ENCODE measurements at regions not wholly inside any gene's neighbourhood (a gene's known extent, or its start where the extent isn't known, plus 50 kb on each side); places are given as distances from the start of the nearest gene placed in this dataset.

DNA sequence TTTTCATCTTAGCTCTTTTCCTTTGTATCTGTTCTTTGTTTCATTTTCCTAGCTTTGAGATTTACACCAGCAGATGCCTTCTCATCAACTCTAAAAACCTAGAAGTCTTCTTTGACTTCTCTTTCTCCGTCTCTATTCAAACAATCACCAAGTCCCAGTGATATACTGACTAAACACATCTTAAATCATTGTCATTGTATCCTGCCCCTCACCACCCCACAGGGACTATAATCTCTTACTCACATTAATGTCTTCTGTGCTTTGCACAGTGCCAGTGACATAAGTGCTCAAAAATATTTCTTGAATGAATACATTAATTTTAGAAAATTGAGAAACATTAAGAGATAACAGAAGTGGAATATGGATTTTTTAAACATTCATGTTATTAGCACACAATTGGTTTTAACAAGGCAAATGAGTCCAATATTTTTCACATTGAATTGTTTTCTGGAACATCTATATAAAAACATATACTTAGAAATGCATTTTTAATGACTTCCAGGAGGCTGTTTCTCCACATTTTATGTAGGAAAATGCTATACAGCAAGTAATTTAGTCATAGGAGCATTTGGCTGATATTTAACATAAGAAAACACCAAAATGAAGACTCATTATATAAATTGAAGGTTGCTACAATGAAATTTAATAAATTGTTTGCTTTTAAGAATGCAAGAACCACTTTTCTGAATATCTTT is 472.8 kb upstream of the PRICKLE1 start:
- no peaks in the 10 kb centered on the region for H3K36me3 Mint-ChIP-seq (ENCODE audit: low read depth)
- DNase-seq = no peak
- no peak overlapping the region for H3K27ac Mint-ChIP-seq
- no peak overlapping the region for H3K4me3 Mint-ChIP-seq
- no peaks in the 10 kb centered on the region; the same call in 1 of the 2 replicates for H3K9me3 Mint-ChIP-seq
- H3K4me1 Mint-ChIP-seq (ENCODE audit: low read depth) = no peaks in the 10 kb centered on the region
- TF ChIP-seq, protein P1, sequence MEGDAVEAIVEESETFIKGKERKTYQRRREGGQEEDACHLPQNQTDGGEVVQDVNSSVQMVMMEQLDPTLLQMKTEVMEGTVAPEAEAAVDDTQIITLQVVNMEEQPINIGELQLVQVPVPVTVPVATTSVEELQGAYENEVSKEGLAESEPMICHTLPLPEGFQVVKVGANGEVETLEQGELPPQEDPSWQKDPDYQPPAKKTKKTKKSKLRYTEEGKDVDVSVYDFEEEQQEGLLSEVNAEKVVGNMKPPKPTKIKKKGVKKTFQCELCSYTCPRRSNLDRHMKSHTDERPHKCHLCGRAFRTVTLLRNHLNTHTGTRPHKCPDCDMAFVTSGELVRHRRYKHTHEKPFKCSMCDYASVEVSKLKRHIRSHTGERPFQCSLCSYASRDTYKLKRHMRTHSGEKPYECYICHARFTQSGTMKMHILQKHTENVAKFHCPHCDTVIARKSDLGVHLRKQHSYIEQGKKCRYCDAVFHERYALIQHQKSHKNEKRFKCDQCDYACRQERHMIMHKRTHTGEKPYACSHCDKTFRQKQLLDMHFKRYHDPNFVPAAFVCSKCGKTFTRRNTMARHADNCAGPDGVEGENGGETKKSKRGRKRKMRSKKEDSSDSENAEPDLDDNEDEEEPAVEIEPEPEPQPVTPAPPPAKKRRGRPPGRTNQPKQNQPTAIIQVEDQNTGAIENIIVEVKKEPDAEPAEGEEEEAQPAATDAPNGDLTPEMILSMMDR (IDR thresholded peaks at IDR 0.05) = no peak
- peaks cover 1% of the 10 kb centered on the region; the same call in 1 of the 2 replicates for H3K27me3 Mint-ChIP-seq (ENCODE audit: insufficient read depth)

DNA sequence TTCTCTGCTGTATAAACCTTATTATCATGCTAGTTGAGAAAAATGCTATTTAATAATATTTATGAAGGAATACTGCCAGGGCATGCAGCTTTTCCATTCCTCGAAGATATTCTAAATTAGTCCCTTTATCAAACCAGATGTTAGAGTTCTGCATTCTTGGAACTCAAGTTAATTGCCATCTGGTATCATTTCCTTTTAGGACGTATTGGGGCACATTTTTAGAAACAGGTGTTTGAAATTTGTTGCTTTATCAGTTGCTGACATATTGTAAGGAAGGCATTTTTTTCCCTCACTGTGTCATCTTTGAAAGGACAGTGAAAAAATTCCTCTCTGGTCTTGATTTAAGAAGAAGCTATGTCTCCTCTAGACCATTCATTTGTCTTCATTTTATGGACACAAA is 471.2 kb upstream of the PRICKLE1 start:
- TF ChIP-seq, protein P1 (IDR thresholded peaks at IDR 0.05) = no peak
- Mint-ChIP-seq H3K9me3 (no peaks in the 10 kb centered on the region), H3K27me3 (ENCODE audit: insufficient read depth) (no peaks in the 10 kb centered on the region), H3K27ac (no peak overlapping the region), H3K4me3 (no peak overlapping the region), H3K36me3 (ENCODE audit: low read depth) (no peaks in the 10 kb centered on the region), H3K4me1 (ENCODE audit: low read depth) (no peaks in the 10 kb centered on the region)
- no peak for DNase-seq

DNA sequence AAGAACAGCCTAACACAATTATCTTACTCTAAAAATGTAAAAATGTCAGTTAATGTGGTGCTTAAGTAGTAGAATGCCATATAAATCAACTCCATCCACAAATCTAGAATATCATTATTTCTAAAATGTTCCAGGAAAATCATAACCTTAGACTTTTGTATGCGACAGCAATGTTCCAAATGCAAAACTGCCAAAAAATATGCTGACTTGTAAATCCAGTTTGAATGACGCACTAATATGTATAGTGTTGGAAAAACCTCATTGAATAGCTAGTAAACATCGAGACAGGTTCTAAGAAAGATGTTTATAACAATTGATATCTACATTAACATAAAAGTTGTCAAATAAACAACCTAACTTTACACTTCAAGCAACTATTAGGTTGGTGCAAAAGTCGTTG is 469.1 kb upstream of the PRICKLE1 start:
- TF ChIP-seq, protein P1 (IDR thresholded peaks at IDR 0.05) = no peak
- no peak overlapping the region for H3K4me3 Mint-ChIP-seq
- no peaks in the 10 kb centered on the region for H3K36me3 Mint-ChIP-seq (ENCODE audit: low read depth)
- no peak overlapping the region for H3K27ac Mint-ChIP-seq
- H3K9me3 Mint-ChIP-seq = no peaks in the 10 kb centered on the region
- no peaks in the 10 kb centered on the region for H3K4me1 Mint-ChIP-seq (ENCODE audit: low read depth)
- no peaks in the 10 kb centered on the region for H3K27me3 Mint-ChIP-seq (ENCODE audit: insufficient read depth)
- no peak for DNase-seq

DNA sequence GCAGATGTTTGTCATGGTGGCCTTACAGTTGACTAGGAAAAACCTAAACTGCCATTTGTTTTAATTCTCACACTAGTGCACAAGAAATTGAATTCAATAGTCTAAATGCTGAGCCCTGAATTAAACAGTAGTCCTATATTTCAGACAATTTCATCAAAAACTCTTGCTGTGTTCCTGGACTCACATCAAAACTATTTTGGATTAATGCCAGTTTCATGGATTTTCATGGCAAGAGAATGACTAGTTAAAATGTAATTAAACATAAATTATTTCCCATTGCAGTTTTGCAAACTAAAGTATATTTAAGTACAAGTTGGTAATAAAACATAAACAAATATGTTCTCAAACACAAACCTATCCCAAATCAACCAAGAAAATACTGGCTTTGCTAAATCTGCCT is 468.0 kb upstream of the PRICKLE1 start:
- Mint-ChIP-seq H3K4me1 (ENCODE audit: low read depth) (no peaks in the 10 kb centered on the region), H3K9me3 (no peaks in the 10 kb centered on the region), H3K4me3 (no peak overlapping the region), H3K27ac (no peak overlapping the region), H3K27me3 (ENCODE audit: insufficient read depth) (no peaks in the 10 kb centered on the region), H3K36me3 (ENCODE audit: low read depth) (no peaks in the 10 kb centered on the region)
- TF ChIP-seq, protein P1 (IDR thresholded peaks at IDR 0.05) = no peak
- no peak for DNase-seq

DNA sequence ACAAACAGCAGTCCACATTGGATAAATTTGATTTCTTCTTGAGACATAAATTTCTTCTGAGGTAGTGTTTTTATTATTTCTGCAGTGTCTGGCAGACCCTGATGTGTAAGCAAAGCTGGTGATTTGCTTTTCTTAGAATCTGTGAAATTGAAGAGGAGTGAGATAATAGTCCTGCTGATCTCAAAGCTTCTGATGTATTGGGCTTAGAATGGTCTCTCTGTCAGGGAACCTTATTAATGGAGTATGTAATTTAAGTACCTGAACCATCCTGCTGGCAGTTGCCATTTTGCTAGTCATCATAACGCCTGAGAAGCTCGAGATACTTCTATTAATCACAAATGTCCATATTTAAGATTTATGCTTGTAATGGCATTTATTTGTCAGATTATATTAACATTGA is 464.5 kb upstream of the PRICKLE1 start:
- DNase-seq = no peak
- TF ChIP-seq, protein P1 (IDR thresholded peaks at IDR 0.05) = no peak
- Mint-ChIP-seq H3K4me1 (ENCODE audit: low read depth) (no peaks in the 10 kb centered on the region), H3K27me3 (ENCODE audit: insufficient read depth) (no peaks in the 10 kb centered on the region; the same call in 1 of the 2 replicates), H3K4me3 (no peak overlapping the region), H3K27ac (no peak overlapping the region), H3K36me3 (ENCODE audit: low read depth) (no peaks in the 10 kb centered on the region), H3K9me3 (no peaks in the 10 kb centered on the region; the same call in 1 of the 2 replicates)
